Keratinocyte (primary cell): ENCODE measurements at regions not wholly inside any gene's neighbourhood (a gene's known extent, or its start where the extent isn't known, plus 50 kb on each side); places are given as distances from the start of the nearest gene placed in this dataset.

Experiments
- DNase-seq: peaks from one replicate; pipeline ENCODE4 v3.0.0-alpha.2; 2011; ENCODE audit warnings: low read depth, missing footprints, low spot score
- FAIRE-seq: peaks from 2 replicates; lab custom pipeline; 2011; peaks lifted over from hg19 to GRCh38; lab: Jason Lieb, UNC
- H2AFZ ChIP-seq: 2 replicates; pipeline ENCODE4 v1.6.0; 2012; ENCODE audit warnings: low read length, control low read depth, inconsistent platforms; ENCODE audit not compliant: control insufficient read depth
- H3K27ac ChIP-seq: 2 replicates; pipeline ENCODE4 v1.5.1; 2011; ENCODE audit warnings: low read length; ENCODE audit not compliant: control insufficient read depth, insufficient read depth
- H3K27me3 ChIP-seq: 3 replicates; pipeline ENCODE4 v1.6.0; 2011; ENCODE audit warnings: low read length; ENCODE audit not compliant: control insufficient read depth, insufficient read depth; ENCODE audit errors: extremely low read depth
- H3K36me3 ChIP-seq, 2 experiments: 2 replicates in 1 of 2; 3 replicates in 1 of 2; pipeline ENCODE4 v1.5.1; 2011; ENCODE audit warnings: low read length in 2 of 2, mild to moderate bottlenecking in 1 of 2; ENCODE audit not compliant: control insufficient read depth in 2 of 2, insufficient read depth in 2 of 2; ENCODE audit errors: extremely low read depth in 1 of 2
- H3K4me1 ChIP-seq: 3 replicates; pipeline ENCODE4 v1.5.1; 2011; ENCODE audit warnings: low read length; ENCODE audit not compliant: control insufficient read depth, insufficient read depth; ENCODE audit errors: extremely low read depth
- H3K4me2 ChIP-seq: 3 replicates; pipeline ENCODE4 v1.6.0; 2011; ENCODE audit warnings: low read depth, low read length; ENCODE audit not compliant: control insufficient read depth, insufficient read depth; ENCODE audit errors: extremely low read depth
- H3K4me3 ChIP-seq, 3 experiments: fragments of 200-600 bp in 1 of 3; sonication (generic) in 1 of 3; 2 replicates in 2 of 3; 3 replicates in 1 of 3; pipeline ENCODE4 v1.5.1; 2011 to 2016; ENCODE audit warnings: low read length in 3 of 3, mild to moderate bottlenecking in 3 of 3, control low read depth in 2 of 3, inconsistent platforms in 1 of 3, low read depth in 1 of 3, mixed read lengths in 1 of 3, mixed run types in 1 of 3, moderate library complexity in 1 of 3; ENCODE audit not compliant: control insufficient read depth in 2 of 3, insufficient read depth in 2 of 3; ENCODE audit errors: extremely low read depth in 1 of 3
- H3K79me2 ChIP-seq: 2 replicates; pipeline ENCODE4 v1.6.0; 2012; ENCODE audit warnings: low read length; ENCODE audit not compliant: control insufficient read depth, insufficient read depth
- H3K9ac ChIP-seq: 3 replicates; pipeline ENCODE4 v1.6.0; 2011; ENCODE audit warnings: low read length; ENCODE audit not compliant: control insufficient read depth, insufficient read depth; ENCODE audit errors: extremely low read depth
- H3K9me1 ChIP-seq: 3 replicates; pipeline ENCODE4 v1.6.0; 2011; ENCODE audit warnings: low read length; ENCODE audit not compliant: control insufficient read depth, insufficient read depth; ENCODE audit errors: extremely low read depth
- H3K9me3 ChIP-seq: 2 replicates; pipeline ENCODE4 v1.5.1; 2012; ENCODE audit warnings: low read depth, low read length; ENCODE audit not compliant: control insufficient read depth
- H4K20me1 ChIP-seq: 3 replicates; pipeline ENCODE4 v1.6.0; 2011; ENCODE audit warnings: low read length; ENCODE audit not compliant: control insufficient read depth, insufficient read depth; ENCODE audit errors: extremely low read depth
- CTCF ChIP-seq, 3 experiments: IDR thresholded peaks in 1 of 3; conservative IDR thresholded peaks in 1 of 3; optimal IDR thresholded peaks in 1 of 3; 2 replicates in 2 of 3; 3 replicates in 1 of 3; pipeline versions ENCODE3 to v1.5.1; 2011; ENCODE audit warnings: low read length in 3 of 3, mild to moderate bottlenecking in 3 of 3, moderate library complexity in 2 of 3, control low read depth in 1 of 3, inconsistent platforms in 1 of 3; ENCODE audit not compliant: insufficient read depth in 2 of 3; ENCODE audit errors: extremely low read depth in 1 of 3
- EZH2 ChIP-seq: IDR thresholded peaks from one replicate; pipeline ENCODE4 v1.6.1; 2012; ENCODE audit warnings: inconsistent platforms, mild to moderate bottlenecking, low read length, moderate library complexity
- dilution Hi-C: fragments of 300-500 bp; cut with MboI; formaldehyde crosslinking; loops from one replicate; pipeline ENCODE4 v1.7.0; 2020; ENCODE audit warnings: low sequenced_read_pairs; ENCODE audit not compliant: extremely low pct_ligation_motif_present

- Histone ChIP-seq H2AFZ (no peak overlapping the region), H3K9me1 (no peaks in the 10 kb centered on the region), H3K9ac (no peak overlapping the region), H3K36me3 (no peaks in the 10 kb centered on the region), H3K9me3 (peaks cover 12% of the 10 kb centered on the region), H3K79me2 (no peaks in the 10 kb centered on the region), H3K4me1 (no peaks in the 10 kb centered on the region), H3K27me3 (no peaks in the 10 kb centered on the region), H3K27ac (no peak overlapping the region), H3K4me2 (no peak overlapping the region), H4K20me1 (no peaks in the 10 kb centered on the region), H3K4me3 (no peak overlapping the region)
- dilution Hi-C loops: no loop called here
- FAIRE-seq (no peak), DNase-seq (no peak)
- TF ChIP-seq CTCF (optimal IDR thresholded peaks at IDR 0.05 in 1 of 3, IDR thresholded peaks at IDR 0.05 in 1 of 3, conservative IDR thresholded peaks at IDR 0.05 in 1 of 3; ENCODE audit: extremely low read depth in 1 of 3, insufficient read depth in 2 of 3, low read length in 3 of 3) (no peak), EZH2 (no peak)
These were observed 638.7 kb downstream of the UQCRFS1 start for GRCh38 chr19:28574212-28574611.

- DNase-seq (no peak), FAIRE-seq (no peak)
- Histone ChIP-seq H3K9me3 (peaks cover 6% of the 10 kb centered on the region), H4K20me1 (no peaks in the 10 kb centered on the region), H3K4me3 (no peak overlapping the region), H3K4me1 (no peaks in the 10 kb centered on the region), H3K27me3 (no peaks in the 10 kb centered on the region), H3K9me1 (no peaks in the 10 kb centered on the region), H3K79me2 (no peaks in the 10 kb centered on the region), H3K36me3 (no peaks in the 10 kb centered on the region), H3K9ac (no peak overlapping the region), H3K4me2 (no peak overlapping the region), H2AFZ (no peak overlapping the region), H3K27ac (no peak overlapping the region)
- TF ChIP-seq CTCF (optimal IDR thresholded peaks at IDR 0.05 in 1 of 3, IDR thresholded peaks at IDR 0.05 in 1 of 3, conservative IDR thresholded peaks at IDR 0.05 in 1 of 3; ENCODE audit: extremely low read depth in 1 of 3, insufficient read depth in 2 of 3, low read length in 3 of 3) (no peak), EZH2 (no peak)
- dilution Hi-C loops: no loop called here
These were observed 643.5 kb downstream of the UQCRFS1 start for GRCh38 chr19:28569132-28570131.
